GM12878 (cell line): ENCODE measurements at regions not wholly inside any gene's neighbourhood (a gene's known extent, or its start where the extent isn't known, plus 50 kb on each side); places are given as distances from the start of the nearest gene placed in this dataset.

Experiments
- ATAC-seq: fragments of 200-7000 bp; cut with Tn5 transposase; 3 replicates; pipeline ENCODE4 v1.9.1; 2020; ENCODE audit warnings: mild to moderate bottlenecking, moderate library complexity
- BruUV-seq: library from RNA; stranded (reverse); fragments of 400-500 nt; replicated peaks from 2 replicates; lab custom pipeline; 2021; lab: Mats Ljungman, UMichigan
- CTCF ChIA-PET: fragments of 300-600 bp; sonication (Branson Sonifier 250); formaldehyde crosslinking; extraction: SDS; loops from one replicate; lab custom pipeline; 2021; ENCODE audit warnings: inconsistent platforms; lab: Yijun Ruan, JAX
- POLR2A ChIA-PET: fragments of 350-600 bp; formaldehyde crosslinking; extraction: SDS; loops from one replicate; lab custom pipeline; 2021; ENCODE audit warnings: inconsistent platforms; lab: Charles Lee
- RAD21 ChIA-PET: fragments of 300-600 bp; sonication (Branson Sonifier 250); formaldehyde crosslinking; loops from one replicate; lab custom pipeline; 2023; ENCODE audit warnings: antibody characterized with exemption; ENCODE audit not compliant: unreplicated experiment; lab: Charles Lee
- SMC1A ChIA-PET: fragments of 300-600 bp; sonication (Branson Sonifier 250); formaldehyde crosslinking; loops from one replicate; lab custom pipeline; 2023; ENCODE audit not compliant: unreplicated experiment, uncharacterized antibody; lab: Charles Lee
- DNase-seq: peaks from one replicate; pipeline ENCODE4 v3.0.0-alpha.2; 2011; ENCODE audit warnings: low read depth, low spot score
- FAIRE-seq: peaks from 3 replicates; lab custom pipeline; 2011; peaks lifted over from hg19 to GRCh38; lab: Jason Lieb, UNC
- H2AFZ ChIP-seq: 2 replicates; pipeline ENCODE4 v1.6.0; 2011; ENCODE audit warnings: low read depth, low read length, control low read depth; ENCODE audit not compliant: control insufficient read depth
- H3K27ac ChIP-seq: 2 replicates; pipeline ENCODE4 v1.5.1; 2011; ENCODE audit warnings: control low read depth; ENCODE audit not compliant: control insufficient read depth, insufficient read depth
- H3K27me3 ChIP-seq, 2 experiments: replicated peaks in 1 of 2; 2 replicates each; pipeline versions ENCODE4 v1.6.0 to v1.6.1; 2011; ENCODE audit warnings: low read length in 1 of 2; ENCODE audit not compliant: control insufficient read depth in 2 of 2, insufficient read depth in 2 of 2
- H3K36me3 ChIP-seq, 2 experiments: 2 replicates each; pipeline ENCODE4 v1.5.1; 2011; ENCODE audit warnings: low read length in 1 of 2; ENCODE audit not compliant: control insufficient read depth in 2 of 2, insufficient read depth in 2 of 2
- H3K4me1 ChIP-seq: 2 replicates; pipeline ENCODE4 v1.6.1; 2011; ENCODE audit warnings: mild to moderate bottlenecking, low read length, moderate library complexity, mixed read lengths; ENCODE audit not compliant: control insufficient read depth, insufficient read depth
- H3K4me2 ChIP-seq: 2 replicates; pipeline ENCODE4 v1.6.0; 2011; ENCODE audit warnings: control low read depth; ENCODE audit not compliant: control insufficient read depth, insufficient read depth
- H3K4me3 ChIP-seq: fragments of 200-600 bp; sonication (generic); 2 replicates; pipeline ENCODE4 v1.5.1; 2016
- H3K79me2 ChIP-seq: 2 replicates; pipeline ENCODE4 v1.6.0; 2011; ENCODE audit warnings: low read length; ENCODE audit not compliant: control insufficient read depth, insufficient read depth
- H3K9ac ChIP-seq: 2 replicates; pipeline ENCODE4 v1.8.0; 2011; ENCODE audit warnings: low read length, control low read depth, mixed read lengths; ENCODE audit not compliant: control insufficient read depth, insufficient read depth
- H3K9me3 ChIP-seq: replicated peaks from 3 replicates; pipeline ENCODE4 v1.5.1; 2011; ENCODE audit warnings: mild to moderate bottlenecking, low read length; ENCODE audit not compliant: control insufficient read depth, insufficient read depth
- H4K20me1 ChIP-seq: 2 replicates; pipeline ENCODE4 v1.6.0; 2011; ENCODE audit not compliant: control insufficient read depth, insufficient read depth
- ATF7 ChIP-seq: fragments of 450-650 bp; IDR thresholded peaks from 2 replicates; pipeline ENCODE4 v1.6.1; 2016; ENCODE audit warnings: low read depth, mild to moderate bottlenecking
- BRCA1 ChIP-seq: IDR thresholded peaks from 2 replicates; pipeline ENCODE4 v1.6.1; 2011; ENCODE audit warnings: low read depth, low read length, improper control_type of control experiment
- CBX5 ChIP-seq: sonication (generic); IDR thresholded peaks from 2 replicates; pipeline ENCODE4 v1.6.1; 2016; ENCODE audit warnings: low read depth, moderate library complexity, mild to moderate bottlenecking, inconsistent platforms
- E4F1 ChIP-seq: fragments of 450-650 bp; IDR thresholded peaks from 2 replicates; pipeline ENCODE4 v1.6.1; 2018; ENCODE audit warnings: borderline replicate concordance, mild to moderate bottlenecking; ENCODE audit not compliant: partially characterized antibody
- MEF2A ChIP-seq: IDR thresholded peaks from 2 replicates; pipeline ENCODE4 v1.6.1; 2011; ENCODE audit warnings: low read depth, mild to moderate bottlenecking, low read length, moderate library complexity; ENCODE audit not compliant: insufficient read depth
- NBN ChIP-seq: fragments of 450-650 bp; IDR thresholded peaks from 2 replicates; pipeline ENCODE4 v1.6.1; 2016
- NFXL1 ChIP-seq: fragments of 450-650 bp; IDR thresholded peaks from 2 replicates; pipeline ENCODE4 v1.6.1; 2017; ENCODE audit warnings: antibody characterized with exemption, mild to moderate bottlenecking, borderline replicate concordance
- NR2C2 ChIP-seq: IDR thresholded peaks from 2 replicates; pipeline ENCODE4 v1.6.1; 2011; ENCODE audit warnings: borderline replicate concordance, low read depth; ENCODE audit not compliant: control insufficient read depth, insufficient read length
- TARDBP ChIP-seq: IDR thresholded peaks from 2 replicates; pipeline ENCODE4 v1.6.1; 2016; ENCODE audit warnings: borderline replicate concordance
- TCF7 ChIP-seq: IDR thresholded peaks from 2 replicates; pipeline ENCODE4 v1.6.1; 2014; ENCODE audit warnings: antibody characterized with exemption, borderline replicate concordance
- ZNF592 ChIP-seq: fragments of 450-650 bp; IDR thresholded peaks from 2 replicates; pipeline ENCODE4 v1.6.1; 2017; ENCODE audit warnings: mild to moderate bottlenecking, moderate library complexity
- WGBS: methylation state at CpG from one replicate; pipeline ENCODE4 v1.1.6; 2016; ENCODE audit warnings: low lambda C conversion rate; ENCODE audit not compliant: insufficient replicate concordance, insufficient coverage; ENCODE audit errors: missing lambda C conversion rate; 5-methylcytosine and 5-hydroxymethylcytosine counted together
- in situ Hi-C: fragments of 300-500 bp; cut with MboI; formaldehyde crosslinking; loops from 9 replicates; pipeline ENCODE4 v1.14.3; 2018; ENCODE audit warnings: mixed read lengths
- intact Hi-C: fragments of 100-400 bp; cut with micrococcal nuclease; formaldehyde crosslinking; loops from one replicate; pipeline ENCODE4 v1.14.2; 2022; ENCODE audit not compliant: unreplicated experiment

GRCh38 chr6:40708049-40708448 lies 120.9 kb upstream of the LRFN2 start (continued):
- no peak for TF ChIP-seq ZNF592
- TF ChIP-seq NBN, result no peak
- TF ChIP-seq ATF7, result no peak
- no peak for TF ChIP-seq CBX5
- no peak for TF ChIP-seq E4F1

- Histone ChIP-seq H3K79me2 (no peaks in the 10 kb centered on the region), H3K36me3 (no peaks in the 10 kb centered on the region), H3K27ac (no peak overlapping the region), H3K27me3 (peaks cover 0 to 2% of the 10 kb centered on the region in 2 experiments; a peak in 1 of 4 replicates), H4K20me1 (no peaks in the 10 kb centered on the region; the same call in 1 of the 2 replicates), H2AFZ (no peak overlapping the region), H3K4me1 (peaks cover 8% of the 10 kb centered on the region), H3K9me3 (no peaks in the 10 kb centered on the region), H3K4me3 (no peak overlapping the region), H3K9ac (no peak overlapping the region), H3K4me2 (no peak overlapping the region)
- ChIA-PET RAD21 (no interaction called here), POLR2A (no interaction called here), CTCF (interaction anchor here (1.0 kb wide), 1 partner anchor 14 kb away, joined by 3 read pairs; no protein-coding TSS in a partner anchor), SMC1A (interaction anchor here (0.9 kb wide), 1 partner anchor 24 kb away, joined by 4 read pairs; no protein-coding TSS in a partner anchor)
- WGBS, result 0% methylated on average over 1 of the region's 1 CpG
- no peak for FAIRE-seq
- intact Hi-C loops, result no loop called here
- TF ChIP-seq TCF7 (no peak), CBX5 (no peak), NFXL1 (no peak), TARDBP (no peak), BRCA1 (no peak), MEF2A (no peak), NR2C2 (no peak)
- in situ Hi-C loops, result no loop called here
- no peak for ATAC-seq
- DNase-seq, result no peak
- no TSS peak for BruUV-seq
Measured at GRCh38 chr6:40706178-40706577, 119.0 kb upstream of the LRFN2 start.
